Lower lobe of right lung (tissue), 2 donors: ENCODE measurements at regions not wholly inside any gene's neighbourhood (a gene's known extent, or its start where the extent isn't known, plus 50 kb on each side); places are given as distances from the start of the nearest gene placed in this dataset.
A peak's percentile ranks its signal among the peaks of the same experiment; 100 is the strongest.
"Not testable (repeated sequence)": the region's sequence is repeated elsewhere in the genome, so short reads cannot be mapped to it uniquely, and the experiment has no call there.

Experiments used
- ATAC-seq, 2 donors: fragments of 200-7000 bp; cut with Tn5 transposase; one replicate each; pipeline ENCODE4 v1.9.1; 2020 to 2022; ENCODE audit warnings: mild to moderate bottlenecking in 2 of 2, moderate library complexity in 2 of 2
- DNase-seq: peaks from one replicate; pipeline ENCODE4 v3.0.0-alpha.2; 2020
- H3K27ac ChIP-seq: fragments of 200-600 bp; one replicate; pipeline ENCODE4 v1.8.0; 2022
- H3K27me3 ChIP-seq: fragments of 200-600 bp; one replicate; pipeline ENCODE4 v1.8.0; 2022; ENCODE audit warnings: low read depth
- H3K36me3 ChIP-seq: fragments of 200-600 bp; one replicate; pipeline ENCODE4 v1.8.0; 2022; ENCODE audit warnings: mild to moderate bottlenecking
- H3K4me1 ChIP-seq: fragments of 200-600 bp; one replicate; pipeline ENCODE4 v1.8.0; 2022
- H3K4me3 ChIP-seq: fragments of 200-600 bp; one replicate; pipeline ENCODE4 v1.8.0; 2022; ENCODE audit warnings: mild to moderate bottlenecking
- H3K9me3 ChIP-seq: fragments of 200-600 bp; one replicate; pipeline ENCODE4 v1.8.0; 2022
- intact Hi-C: fragments of 100-400 bp; cut with DNase I; formaldehyde crosslinking; loops from one replicate; pipeline ENCODE4 v1.11.0; 2022
- TF ChIP-seq, protein P1 (sequence below): fragments of 200-600 bp; IDR thresholded peaks from one replicate; pipeline ENCODE4 v1.8.0; 2022; ENCODE audit warnings: antibody characterized with exemption, mild to moderate bottlenecking
- donor health status: DM: no; HTN: yes; CAD: no; lungs with severe emphysema.

DNA sequence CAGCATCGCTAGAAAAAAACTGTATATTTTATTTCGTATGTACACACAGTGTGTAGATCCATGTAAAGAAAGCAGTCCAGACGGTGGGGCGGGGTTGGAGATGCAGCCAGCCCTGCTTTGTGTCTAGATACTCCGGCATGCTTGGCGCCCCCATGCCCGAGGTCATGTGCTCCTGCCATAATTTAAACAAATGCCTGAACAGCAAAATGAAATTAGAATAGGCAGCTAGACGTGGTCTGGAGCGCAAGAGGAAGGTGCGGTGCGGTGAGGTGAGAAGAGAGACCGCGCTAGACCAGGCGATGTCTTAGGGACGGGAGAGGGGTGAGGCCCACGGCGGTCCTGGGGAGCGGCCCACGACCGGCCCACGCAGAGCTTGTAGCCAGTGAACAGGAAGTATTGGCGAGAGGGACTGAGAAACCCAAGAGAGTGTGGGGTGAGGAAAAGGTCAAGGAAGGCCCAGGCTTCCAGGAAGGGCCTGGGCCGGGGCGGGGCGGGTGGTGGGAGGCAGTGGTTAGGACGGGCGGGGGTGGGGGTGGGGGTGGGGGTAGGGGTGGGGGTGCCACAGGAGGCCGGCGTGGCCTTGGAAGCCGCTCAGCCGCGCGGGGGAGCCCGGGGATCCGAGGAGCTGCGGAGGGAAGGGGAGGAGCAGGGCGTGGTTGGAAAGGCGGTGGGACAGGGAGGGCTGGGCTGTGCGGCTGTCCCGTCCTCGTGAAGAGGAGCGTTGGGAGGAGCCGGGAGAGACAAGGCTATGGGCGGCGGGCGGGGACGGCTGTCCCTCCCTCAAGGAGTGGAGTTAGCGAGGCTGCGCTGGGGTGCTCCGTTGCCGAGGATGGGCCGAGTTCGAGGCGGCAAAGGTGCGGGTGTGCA is 254.7 kb upstream of the SGCG start:
- peaks cover 7% of the 10 kb centered on the region for H3K27me3 ChIP-seq
- H3K4me1 ChIP-seq: no peaks in the 10 kb centered on the region
- no peaks in the 10 kb centered on the region for H3K36me3 ChIP-seq
- H3K9me3 ChIP-seq: no peaks in the 10 kb centered on the region
- DNase-seq (peak; percentile 79), ATAC-seq (peak; percentile 92)
- TF ChIP-seq, protein P1, sequence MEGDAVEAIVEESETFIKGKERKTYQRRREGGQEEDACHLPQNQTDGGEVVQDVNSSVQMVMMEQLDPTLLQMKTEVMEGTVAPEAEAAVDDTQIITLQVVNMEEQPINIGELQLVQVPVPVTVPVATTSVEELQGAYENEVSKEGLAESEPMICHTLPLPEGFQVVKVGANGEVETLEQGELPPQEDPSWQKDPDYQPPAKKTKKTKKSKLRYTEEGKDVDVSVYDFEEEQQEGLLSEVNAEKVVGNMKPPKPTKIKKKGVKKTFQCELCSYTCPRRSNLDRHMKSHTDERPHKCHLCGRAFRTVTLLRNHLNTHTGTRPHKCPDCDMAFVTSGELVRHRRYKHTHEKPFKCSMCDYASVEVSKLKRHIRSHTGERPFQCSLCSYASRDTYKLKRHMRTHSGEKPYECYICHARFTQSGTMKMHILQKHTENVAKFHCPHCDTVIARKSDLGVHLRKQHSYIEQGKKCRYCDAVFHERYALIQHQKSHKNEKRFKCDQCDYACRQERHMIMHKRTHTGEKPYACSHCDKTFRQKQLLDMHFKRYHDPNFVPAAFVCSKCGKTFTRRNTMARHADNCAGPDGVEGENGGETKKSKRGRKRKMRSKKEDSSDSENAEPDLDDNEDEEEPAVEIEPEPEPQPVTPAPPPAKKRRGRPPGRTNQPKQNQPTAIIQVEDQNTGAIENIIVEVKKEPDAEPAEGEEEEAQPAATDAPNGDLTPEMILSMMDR: no peak
- peak overlapping the region; percentile 36 for H3K27ac ChIP-seq
- intact Hi-C loops: no loop called here
- peak overlapping the region; percentile 56 for H3K4me3 ChIP-seq

GRCh38 chr13:22926748-22927400 is 253.9 kb upstream of the SGCG start:
- no peak for DNase-seq
- H3K27me3 ChIP-seq: peaks cover 7% of the 10 kb centered on the region
- no peaks in the 10 kb centered on the region for H3K36me3 ChIP-seq
- H3K4me3 ChIP-seq: peak overlapping the region; percentile 56
- peak overlapping the region; percentile 36 for H3K27ac ChIP-seq
- ATAC-seq: peak; percentile 48 to 50
- no peaks in the 10 kb centered on the region for H3K9me3 ChIP-seq
- TF ChIP-seq, protein P1: no peak
- intact Hi-C loops: no loop called here
- H3K4me1 ChIP-seq: no peaks in the 10 kb centered on the region

- H3K4me1 ChIP-seq, H3K27me3 ChIP-seq, H3K27ac ChIP-seq, DNase-seq, H3K4me3 ChIP-seq, intact Hi-C loops, H3K36me3 ChIP-seq, ATAC-seq, H3K9me3 ChIP-seq: not testable (repeated sequence)
These were observed 252.9 kb upstream of the SGCG start for GRCh38 chr13:22927845-22928244.

GRCh38 chr13:22929381-22930126 is 251.2 kb upstream of the SGCG start:
- Histone ChIP-seq H3K27me3 (peaks cover 7% of the 10 kb centered on the region), H3K36me3 (no peaks in the 10 kb centered on the region), H3K9me3 (no peaks in the 10 kb centered on the region), H3K4me3 (no peak overlapping the region), H3K27ac (no peak overlapping the region), H3K4me1 (no peaks in the 10 kb centered on the region)
- DNase-seq: no peak
- intact Hi-C loops: no loop called here
- TF ChIP-seq, protein P1: no peak
- ATAC-seq: no peak

GRCh38 chr13:22931576-22931975 is 249.2 kb upstream of the SGCG start:
- Histone ChIP-seq H3K4me3 (no peak overlapping the region), H3K27me3 (peaks cover 6% of the 10 kb centered on the region), H3K4me1 (no peaks in the 10 kb centered on the region), H3K27ac (no peak overlapping the region), H3K9me3 (no peaks in the 10 kb centered on the region), H3K36me3 (no peaks in the 10 kb centered on the region)
- DNase-seq (no peak), ATAC-seq (no peak)
- TF ChIP-seq, protein P1: no peak
- intact Hi-C loops: no loop called here

- H3K36me3 ChIP-seq, H3K27me3 ChIP-seq, DNase-seq, H3K27ac ChIP-seq, intact Hi-C loops, H3K9me3 ChIP-seq, H3K4me3 ChIP-seq, ATAC-seq, H3K4me1 ChIP-seq: not testable (repeated sequence)
These were observed 248.0 kb upstream of the SGCG start for GRCh38 chr13:22932632-22933412.
